ENCODE measurements at regions not wholly inside any gene's neighbourhood (a gene's known extent, or its start where the extent isn't known, plus 50 kb on each side); places are given as distances from the start of the nearest gene placed in this dataset.
"Not testable (repeated sequence)": the region's sequence is repeated elsewhere in the genome, so short reads cannot be mapped to it uniquely, and the experiment has no call there.

DNA sequence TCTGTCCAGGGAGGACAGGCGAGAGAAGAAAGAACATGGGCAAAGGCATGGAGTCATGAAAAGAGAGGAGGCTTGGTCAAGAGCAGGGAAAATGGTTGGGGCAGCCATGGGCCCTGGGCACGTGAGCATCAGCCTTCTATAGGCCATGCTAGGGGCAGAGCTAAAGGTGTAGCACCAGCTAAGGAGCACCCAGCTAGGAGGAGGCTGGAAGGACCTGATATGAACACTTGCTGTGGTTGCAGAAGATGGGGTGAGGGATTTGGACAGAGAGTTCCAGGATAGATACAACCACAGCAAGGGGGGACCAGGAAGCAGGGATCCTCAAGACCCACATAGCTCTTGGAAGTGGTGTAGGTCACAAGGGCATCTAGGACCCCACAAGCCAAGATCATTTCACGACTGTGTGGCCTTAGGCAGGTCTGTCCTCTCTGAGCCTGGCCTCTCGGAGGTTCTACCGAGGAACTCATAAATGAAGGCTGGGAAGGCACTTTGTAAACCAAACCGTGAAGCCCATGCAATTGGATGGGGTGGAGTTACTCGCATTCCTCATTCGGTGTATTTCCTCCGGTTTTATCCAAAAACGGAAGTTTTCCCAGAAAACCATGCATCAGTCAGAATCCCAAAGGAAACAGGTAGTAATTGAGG lies 74.0 kb upstream of the TOP1 start:
- no peaks in the 10 kb centered on the region for H3K4me1 Mint-ChIP-seq
- Histone ChIP-seq H3K27me3 (ENCODE audit: control insufficient read depth, insufficient read depth, low read length) (no peaks in the 10 kb centered on the region), H3K4me3 (ENCODE audit: low read depth, low read length) (no peak overlapping the region), H3K27ac (ENCODE audit: insufficient read depth, low read length, poor library complexity, severe bottlenecking) (no peak overlapping the region), H3K36me3 (ENCODE audit: control insufficient read depth, insufficient read depth, low read length) (no peaks in the 10 kb centered on the region), H3K9me3 (ENCODE audit: control insufficient read depth in 2 of 2, low read length in 2 of 2) (peaks cover 0 to 2% of the 10 kb centered on the region in 2 experiments), H3K4me1 (ENCODE audit: control insufficient read depth, insufficient read depth, low read length, poor library complexity, severe bottlenecking) (no peaks in the 10 kb centered on the region)
- DNase-seq (no peak), ATAC-seq (ENCODE audit: low read depth in 2 of 2) (no peak)
- H3K27ac Mint-ChIP-seq: no peak overlapping the region
- H3K9me3 Mint-ChIP-seq: peaks cover 0 to 2% (median 2%) of the 10 kb centered on the region in 7 donors
- no peak overlapping the region for H3K4me3 Mint-ChIP-seq
- H3K27me3 Mint-ChIP-seq: peaks cover 19% of the 10 kb centered on the region
- no peaks in the 10 kb centered on the region for H3K36me3 Mint-ChIP-seq

DNA sequence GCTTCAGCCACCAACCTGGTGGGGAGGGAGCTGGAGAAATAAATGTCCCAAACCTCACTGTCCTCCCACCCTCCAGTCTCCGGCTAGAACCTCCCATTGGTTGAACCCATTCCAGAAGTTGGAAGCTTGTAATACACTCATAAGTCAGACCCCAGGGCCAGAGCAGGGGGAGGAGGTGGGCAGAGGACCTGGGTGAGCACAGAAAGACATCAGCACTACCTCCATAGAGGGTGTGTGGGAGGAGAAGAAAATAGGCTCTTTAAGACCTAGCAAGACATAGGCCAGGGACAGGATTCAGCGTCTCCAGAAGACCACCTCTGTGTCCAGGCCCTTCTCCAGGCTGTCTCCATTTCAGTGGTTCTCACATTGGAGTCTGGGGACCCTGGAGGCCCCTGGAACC lies 73.3 kb upstream of the TOP1 start:
- no peak for DNase-seq
- H3K36me3 Mint-ChIP-seq: no peaks in the 10 kb centered on the region
- peaks cover 0 to 2% of the 10 kb centered on the region in 2 experiments for H3K9me3 ChIP-seq (ENCODE audit: control insufficient read depth in 2 of 2, low read length in 2 of 2)
- no peak for ATAC-seq (ENCODE audit: low read depth in 2 of 2)
- no peak overlapping the region for H3K4me3 Mint-ChIP-seq
- no peaks in the 10 kb centered on the region for H3K27me3 ChIP-seq (ENCODE audit: control insufficient read depth, insufficient read depth, low read length)
- H3K27ac ChIP-seq (ENCODE audit: insufficient read depth, low read length, poor library complexity, severe bottlenecking): no peak overlapping the region
- no peaks in the 10 kb centered on the region for H3K36me3 ChIP-seq (ENCODE audit: control insufficient read depth, insufficient read depth, low read length)
- H3K4me3 ChIP-seq (ENCODE audit: low read depth, low read length): no peak overlapping the region
- H3K27ac Mint-ChIP-seq: no peak overlapping the region
- H3K27me3 Mint-ChIP-seq: peaks cover 19% of the 10 kb centered on the region
- H3K9me3 Mint-ChIP-seq: peaks cover 0 to 2% (median 2%) of the 10 kb centered on the region in 7 donors
- no peaks in the 10 kb centered on the region for H3K4me1 ChIP-seq (ENCODE audit: control insufficient read depth, insufficient read depth, low read length, poor library complexity, severe bottlenecking)
- H3K4me1 Mint-ChIP-seq: no peaks in the 10 kb centered on the region

DNA sequence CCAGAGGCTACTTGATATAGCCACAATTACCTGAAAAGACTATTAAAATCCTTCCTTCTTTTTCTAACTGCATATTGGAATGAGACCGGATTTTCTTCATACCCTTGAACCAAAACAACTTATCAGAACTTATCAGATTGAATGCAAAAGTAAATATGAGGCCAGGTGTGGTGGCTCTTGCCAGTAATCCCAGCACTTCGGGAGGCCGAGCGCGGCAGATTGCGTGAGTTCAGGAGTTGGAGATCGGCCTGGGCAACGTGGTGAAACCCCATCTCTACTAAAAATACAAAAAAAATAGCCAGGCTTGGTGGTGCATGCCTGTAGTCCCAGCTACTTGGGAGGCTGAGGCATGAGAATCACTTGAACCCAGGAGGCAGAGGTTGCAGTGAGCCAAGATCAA lies 72.8 kb upstream of the TOP1 start:
- not testable (repeated sequence) for H3K36me3 Mint-ChIP-seq; H3K27ac ChIP-seq (ENCODE audit: insufficient read depth, low read length, poor library complexity, severe bottlenecking); H3K27ac Mint-ChIP-seq; H3K4me1 Mint-ChIP-seq; H3K9me3 Mint-ChIP-seq; ATAC-seq (ENCODE audit: low read depth in 2 of 2); H3K9me3 ChIP-seq (ENCODE audit: control insufficient read depth in 2 of 2, low read length in 2 of 2); DNase-seq; H3K4me3 Mint-ChIP-seq; H3K4me1 ChIP-seq (ENCODE audit: control insufficient read depth, insufficient read depth, low read length, poor library complexity, severe bottlenecking); H3K4me3 ChIP-seq (ENCODE audit: low read depth, low read length); H3K27me3 ChIP-seq (ENCODE audit: control insufficient read depth, insufficient read depth, low read length); H3K36me3 ChIP-seq (ENCODE audit: control insufficient read depth, insufficient read depth, low read length)
- peaks cover 19% of the 10 kb centered on the region for H3K27me3 Mint-ChIP-seq

DNA sequence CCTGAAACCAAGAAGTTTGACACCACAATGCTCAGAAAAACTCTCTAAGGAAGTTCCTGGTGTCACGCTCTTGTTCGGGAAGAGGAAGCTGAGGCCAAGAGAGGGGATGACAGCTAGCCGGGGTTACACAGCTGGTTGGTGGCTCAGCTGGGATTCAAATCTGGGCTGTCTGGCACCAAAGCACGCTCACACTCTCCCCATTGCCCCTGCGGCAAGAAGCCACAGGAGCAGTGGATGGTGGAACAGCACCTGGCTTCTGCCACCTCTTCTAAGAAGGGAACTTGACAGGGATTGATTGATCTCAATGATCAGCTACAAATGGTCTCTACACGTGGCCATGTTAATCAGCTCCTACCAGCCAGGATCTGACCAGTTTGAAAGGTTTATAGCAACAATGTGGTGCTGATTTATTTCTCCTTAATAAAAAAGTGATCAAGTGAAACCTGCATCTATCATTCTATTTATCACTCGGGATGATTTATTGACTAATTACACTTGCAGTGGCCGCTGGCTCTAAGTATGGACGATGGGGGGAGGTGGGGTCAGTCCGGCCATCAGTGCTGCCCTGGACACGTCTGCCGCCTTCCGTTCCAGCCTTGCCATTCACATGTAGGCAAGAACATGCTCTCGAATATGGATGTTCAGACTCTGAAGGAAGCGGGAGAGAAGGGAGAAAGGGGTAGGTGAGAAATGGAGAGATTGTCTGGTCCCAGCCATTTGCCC lies 71.9 kb upstream of the TOP1 start:
- Mint-ChIP-seq H3K4me3 (no peak overlapping the region), H3K9me3 (peaks cover 0 to 2% (median 2%) of the 10 kb centered on the region in 7 donors), H3K27me3 (peaks cover 13% of the 10 kb centered on the region), H3K27ac (no peak overlapping the region), H3K4me1 (peaks cover 0 to 3% (median 2%) of the 10 kb centered on the region in 4 donors), H3K36me3 (no peaks in the 10 kb centered on the region)
- no peak overlapping the region for H3K27ac ChIP-seq (ENCODE audit: insufficient read depth, low read length, poor library complexity, severe bottlenecking)
- no peaks in the 10 kb centered on the region for H3K27me3 ChIP-seq (ENCODE audit: control insufficient read depth, insufficient read depth, low read length)
- DNase-seq: no peak
- no peaks in the 10 kb centered on the region for H3K4me1 ChIP-seq (ENCODE audit: control insufficient read depth, insufficient read depth, low read length, poor library complexity, severe bottlenecking)
- peaks cover 0 to 2% of the 10 kb centered on the region in 2 experiments for H3K9me3 ChIP-seq (ENCODE audit: control insufficient read depth in 2 of 2, low read length in 2 of 2)
- ATAC-seq (ENCODE audit: low read depth in 2 of 2): no peak
- H3K36me3 ChIP-seq (ENCODE audit: control insufficient read depth, insufficient read depth, low read length): no peaks in the 10 kb centered on the region
- no peak overlapping the region for H3K4me3 ChIP-seq (ENCODE audit: low read depth, low read length)

DNA sequence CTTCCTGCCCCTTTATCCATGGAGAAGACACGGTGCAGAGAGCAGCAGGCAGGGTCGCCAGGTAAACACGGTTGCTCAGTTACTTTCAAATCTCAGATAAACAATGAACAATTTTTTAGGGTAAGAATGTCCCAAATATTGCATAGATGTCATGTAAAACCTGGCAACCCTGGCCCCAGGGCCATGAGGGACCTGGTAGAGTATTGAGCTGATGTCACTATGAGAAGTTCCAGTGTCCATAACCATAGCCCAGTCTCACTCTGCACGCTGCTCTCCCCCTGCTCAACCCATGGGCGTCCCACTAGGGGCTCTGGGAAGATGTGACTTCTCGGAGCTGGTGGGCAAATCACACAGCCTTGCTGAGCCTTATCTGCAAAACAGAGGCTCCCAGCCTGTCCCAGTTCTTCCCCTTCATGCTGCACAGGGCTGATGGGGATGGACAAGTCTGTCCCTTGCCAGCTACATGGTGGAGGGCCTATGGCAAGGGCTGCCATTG lies 71.3 kb upstream of the TOP1 start:
- Mint-ChIP-seq H3K27ac (no peak overlapping the region), H3K36me3 (no peaks in the 10 kb centered on the region), H3K27me3 (peaks cover 9% of the 10 kb centered on the region), H3K4me3 (no peak overlapping the region), H3K4me1 (peaks cover 0 to 8% (median 5%) of the 10 kb centered on the region in 4 donors), H3K9me3 (peaks cover 0 to 2% (median 2%) of the 10 kb centered on the region in 7 donors)
- DNase-seq: no peak
- Histone ChIP-seq H3K4me3 (ENCODE audit: low read depth, low read length) (no peak overlapping the region), H3K27ac (ENCODE audit: insufficient read depth, low read length, poor library complexity, severe bottlenecking) (no peak overlapping the region), H3K27me3 (ENCODE audit: control insufficient read depth, insufficient read depth, low read length) (no peaks in the 10 kb centered on the region), H3K4me1 (ENCODE audit: control insufficient read depth, insufficient read depth, low read length, poor library complexity, severe bottlenecking) (no peaks in the 10 kb centered on the region), H3K9me3 (ENCODE audit: control insufficient read depth in 2 of 2, low read length in 2 of 2) (peaks cover 0 to 2% of the 10 kb centered on the region in 2 experiments), H3K36me3 (ENCODE audit: control insufficient read depth, insufficient read depth, low read length) (no peaks in the 10 kb centered on the region)
- no peak for ATAC-seq (ENCODE audit: low read depth in 2 of 2)

DNA sequence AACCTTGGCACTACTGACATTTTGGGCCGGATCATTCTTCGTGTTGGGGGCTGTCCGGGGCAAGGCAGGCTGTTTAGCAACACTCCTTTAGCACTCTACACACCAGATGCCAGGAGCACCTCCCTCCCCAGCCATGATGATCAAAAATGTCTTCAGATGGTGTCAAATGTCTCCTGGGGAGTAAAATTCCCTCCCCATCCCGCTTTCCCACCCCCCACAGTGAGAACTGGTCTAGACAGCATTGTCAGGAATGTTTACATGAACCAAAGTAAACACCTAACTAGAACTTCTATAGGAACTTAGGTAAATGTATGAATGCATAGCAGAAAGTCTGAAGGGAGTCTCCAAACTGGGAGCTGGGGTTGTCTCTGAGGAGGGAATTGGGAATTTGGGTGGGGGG lies 70.0 kb upstream of the TOP1 start:
- Histone ChIP-seq H3K27me3 (ENCODE audit: control insufficient read depth, insufficient read depth, low read length) (no peaks in the 10 kb centered on the region), H3K9me3 (ENCODE audit: control insufficient read depth in 2 of 2, low read length in 2 of 2) (peaks cover 0 to 2% of the 10 kb centered on the region in 2 experiments), H3K4me3 (ENCODE audit: low read depth, low read length) (no peak overlapping the region), H3K36me3 (ENCODE audit: control insufficient read depth, insufficient read depth, low read length) (no peaks in the 10 kb centered on the region), H3K4me1 (ENCODE audit: control insufficient read depth, insufficient read depth, low read length, poor library complexity, severe bottlenecking) (peaks cover 4% of the 10 kb centered on the region), H3K27ac (ENCODE audit: insufficient read depth, low read length, poor library complexity, severe bottlenecking) (no peak overlapping the region)
- Mint-ChIP-seq H3K9me3 (peaks cover 0 to 2% (median 0%) of the 10 kb centered on the region in 7 donors), H3K4me1 (peaks cover 0 to 9% (median 7%) of the 10 kb centered on the region in 4 donors), H3K27me3 (peaks cover 14% of the 10 kb centered on the region), H3K36me3 (no peaks in the 10 kb centered on the region), H3K27ac (no peak overlapping the region), H3K4me3 (no peak overlapping the region)
- no peak for ATAC-seq (ENCODE audit: low read depth in 2 of 2)
- no peak for DNase-seq

DNA sequence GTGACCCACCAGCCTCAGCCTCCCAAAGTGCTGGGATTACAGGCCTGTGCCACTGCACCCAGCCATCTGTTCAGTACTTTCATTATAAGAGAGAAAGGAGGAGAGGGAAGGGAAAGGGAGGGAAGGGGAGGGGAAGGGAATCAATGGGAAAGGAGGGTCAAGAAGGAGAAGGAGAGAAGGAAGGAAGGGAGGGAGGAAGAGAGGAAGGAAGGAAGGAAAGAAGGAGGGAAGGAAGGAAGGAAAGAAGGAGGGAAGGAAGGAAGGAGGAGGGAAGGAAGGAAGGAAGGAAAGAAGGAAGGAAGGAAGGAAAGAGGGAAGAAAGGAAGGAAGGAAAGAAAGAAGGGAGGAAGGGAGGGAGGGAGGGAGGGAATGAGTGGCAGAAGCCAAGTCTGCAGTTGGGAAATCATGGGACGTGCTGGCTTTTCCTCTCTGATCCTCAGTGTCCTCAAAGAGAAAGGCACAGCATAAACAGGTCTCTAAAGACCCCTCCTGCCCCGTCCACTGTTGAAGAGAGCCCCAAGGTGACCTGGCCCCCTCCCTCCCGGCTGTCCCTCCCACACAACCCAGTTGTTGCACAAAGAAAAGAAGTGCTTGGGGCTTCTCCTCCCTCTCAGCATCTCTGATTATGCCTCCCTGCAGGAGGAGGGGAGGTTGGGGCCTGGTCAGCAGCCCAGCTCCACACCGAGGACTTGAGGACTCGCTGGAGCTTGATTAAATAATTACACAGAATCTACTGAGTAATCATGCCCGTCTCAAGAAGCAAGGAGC lies 69.1 kb upstream of the TOP1 start:
- Histone ChIP-seq H3K27ac (ENCODE audit: insufficient read depth, low read length, poor library complexity, severe bottlenecking) (no peak overlapping the region), H3K9me3 (ENCODE audit: control insufficient read depth in 2 of 2, low read length in 2 of 2) (no peaks in the 10 kb centered on the region), H3K4me1 (ENCODE audit: control insufficient read depth, insufficient read depth, low read length, poor library complexity, severe bottlenecking) (peaks cover 4% of the 10 kb centered on the region), H3K36me3 (ENCODE audit: control insufficient read depth, insufficient read depth, low read length) (no peaks in the 10 kb centered on the region), H3K27me3 (ENCODE audit: control insufficient read depth, insufficient read depth, low read length) (no peaks in the 10 kb centered on the region), H3K4me3 (ENCODE audit: low read depth, low read length) (no peak overlapping the region)
- H3K27me3 Mint-ChIP-seq: peaks cover 14% of the 10 kb centered on the region
- peaks cover 0 to 9% (median 7%) of the 10 kb centered on the region in 4 donors for H3K4me1 Mint-ChIP-seq
- peaks cover 0 to 2% (median 0%) of the 10 kb centered on the region in 7 donors for H3K9me3 Mint-ChIP-seq
- H3K4me3 Mint-ChIP-seq: no peak overlapping the region
- H3K36me3 Mint-ChIP-seq: no peaks in the 10 kb centered on the region
- no peak for ATAC-seq (ENCODE audit: low read depth in 2 of 2)
- DNase-seq: no peak
- no peak overlapping the region for H3K27ac Mint-ChIP-seq

Measured in CD4-positive, CD25-positive, alpha-beta regulatory T cell (primary cell).